H9 (cell line): ENCODE measurements at regions not wholly inside any gene's neighbourhood (a gene's known extent, or its start where the extent isn't known, plus 50 kb on each side); places are given as distances from the start of the nearest gene placed in this dataset.

Source experiments
- DNase-seq: peaks from one replicate; pipeline ENCODE4 v3.0.0-alpha.2; 2017
- H2AFZ ChIP-seq: one replicate; pipeline ENCODE4 v1.6.1; 2013; ENCODE audit warnings: mild to moderate bottlenecking, low read length, control low read depth, moderate library complexity
- H2AK5ac ChIP-seq: 2 replicates; pipeline ENCODE4 v1.6.1; 2013; ENCODE audit warnings: low read length, control low read depth, mixed read lengths; ENCODE audit not compliant: insufficient read length
- H2BK120ac ChIP-seq: one replicate; pipeline ENCODE4 v1.6.1; 2013; ENCODE audit warnings: low read depth, mild to moderate bottlenecking, low read length, control low read depth, inconsistent platforms; ENCODE audit not compliant: poor library complexity, severe bottlenecking
- H2BK12ac ChIP-seq: 2 replicates; pipeline ENCODE4 v1.6.1; 2013; ENCODE audit warnings: low read length, control low read depth, mixed read lengths, low read depth; ENCODE audit not compliant: insufficient read length
- H2BK15ac ChIP-seq: 2 replicates; pipeline ENCODE4 v1.6.1; 2013; ENCODE audit warnings: low read depth, low read length, control low read depth
- H2BK20ac ChIP-seq: one replicate; pipeline ENCODE4 v1.6.1; 2013; ENCODE audit warnings: low read depth, mild to moderate bottlenecking, low read length, control low read depth, inconsistent platforms; ENCODE audit not compliant: poor library complexity, severe bottlenecking
- H2BK5ac ChIP-seq: 2 replicates; pipeline ENCODE4 v1.6.1; 2013; ENCODE audit warnings: low read length, control low read depth, mixed read lengths; ENCODE audit not compliant: insufficient read length
- H3K14ac ChIP-seq: 2 replicates; pipeline ENCODE4 v1.6.1; 2013; ENCODE audit warnings: low read length, control low read depth; ENCODE audit not compliant: insufficient read depth
- H3K18ac ChIP-seq: 2 replicates; pipeline ENCODE4 v1.6.1; 2013; ENCODE audit warnings: low read depth, mild to moderate bottlenecking, mixed read lengths, low read length, control low read depth; ENCODE audit not compliant: insufficient read length
- H3K23ac ChIP-seq: 2 replicates; pipeline ENCODE4 v1.6.1; 2013; ENCODE audit warnings: low read length, control low read depth, mixed read lengths, low read depth; ENCODE audit not compliant: insufficient read length
- H3K23me2 ChIP-seq: 2 replicates; pipeline ENCODE4 v1.6.1; 2013; ENCODE audit warnings: low read depth, mild to moderate bottlenecking, mixed read lengths, low read length, control low read depth; ENCODE audit not compliant: insufficient read length, poor library complexity, severe bottlenecking
- H3K27ac ChIP-seq: 2 replicates; pipeline ENCODE4 v1.5.1; 2013; ENCODE audit warnings: low read length, control low read depth, mixed read lengths, low read depth; ENCODE audit not compliant: insufficient read length
- H3K27me3 ChIP-seq: 2 replicates; pipeline ENCODE4 v1.6.1; 2013; ENCODE audit warnings: low read length, control low read depth, inconsistent platforms; ENCODE audit not compliant: insufficient read depth
- H3K4ac ChIP-seq: 2 replicates; pipeline ENCODE4 v1.6.1; 2013; ENCODE audit warnings: low read depth, mild to moderate bottlenecking, control low read depth, inconsistent platforms, low read length, moderate library complexity
- H3K4me1 ChIP-seq: 2 replicates; pipeline ENCODE4 v1.6.1; 2013; ENCODE audit warnings: low read length, control low read depth, inconsistent platforms; ENCODE audit not compliant: insufficient read depth
- H3K4me2 ChIP-seq: 2 replicates; pipeline ENCODE4 v1.6.1; 2013; ENCODE audit warnings: low read length, control low read depth, mixed read lengths; ENCODE audit not compliant: insufficient read length, insufficient read depth
- H3K56ac ChIP-seq: 2 replicates; pipeline ENCODE4 v1.6.1; 2013; ENCODE audit warnings: low read depth, mild to moderate bottlenecking, mixed read lengths, low read length, control low read depth; ENCODE audit not compliant: insufficient read length
- H3K79me1 ChIP-seq: 2 replicates; pipeline ENCODE4 v1.6.1; 2013; ENCODE audit warnings: low read depth, mild to moderate bottlenecking, moderate library complexity, low read length, control low read depth, inconsistent platforms; ENCODE audit not compliant: insufficient read depth, poor library complexity, severe bottlenecking
- H3K79me2 ChIP-seq: 2 replicates; pipeline ENCODE4 v1.6.1; 2013; ENCODE audit warnings: low read length, control low read depth, inconsistent platforms; ENCODE audit not compliant: insufficient read depth
- H3K9ac ChIP-seq: 2 replicates; pipeline ENCODE4 v1.6.1; 2013; ENCODE audit warnings: low read length, control low read depth, mixed read lengths; ENCODE audit not compliant: insufficient read length; ENCODE audit errors: extremely low read depth
- H3K9me3 ChIP-seq: one replicate; pipeline ENCODE4 v1.6.1; 2013; ENCODE audit warnings: low read depth, low read length, inconsistent platforms; ENCODE audit not compliant: control insufficient read depth
- H3T11ph ChIP-seq: one replicate; pipeline ENCODE4 v1.6.1; 2013; ENCODE audit warnings: mild to moderate bottlenecking, low read length, control low read depth, inconsistent platforms
- H4K20me1 ChIP-seq: one replicate; pipeline ENCODE4 v1.6.1; 2013; ENCODE audit not compliant: control insufficient read depth, insufficient read length, insufficient read depth
- H4K5ac ChIP-seq: 2 replicates; pipeline ENCODE4 v1.6.1; 2013; ENCODE audit warnings: low read depth, mild to moderate bottlenecking, mixed read lengths, low read length, control low read depth; ENCODE audit not compliant: insufficient read length
- H4K8ac ChIP-seq: replicated peaks from 2 replicates; pipeline ENCODE4 v1.6.1; 2013; ENCODE audit warnings: low read length, control low read depth, mixed read lengths, low read depth; ENCODE audit not compliant: insufficient read length
- H4K91ac ChIP-seq: 2 replicates; pipeline ENCODE4 v1.6.1; 2013; ENCODE audit warnings: low read depth, mild to moderate bottlenecking, moderate library complexity, mixed read lengths, low read length, control low read depth; ENCODE audit not compliant: insufficient read length
- H3K27ac Mint-ChIP-seq, 3 experiments: 2 replicates in 2 of 3; 3 replicates in 1 of 3; pipeline ENCODE4 v1.8.0; 2020 to 2021; ENCODE audit warnings: mixed read lengths in 3 of 3, mild to moderate bottlenecking in 1 of 3, moderate library complexity in 1 of 3
- H3K27me3 Mint-ChIP-seq: 2 replicates; pipeline ENCODE4 v1.8.0; 2021; ENCODE audit warnings: low read depth, mild to moderate bottlenecking, moderate library complexity, mixed read lengths
- H3K36me3 Mint-ChIP-seq, 3 experiments: 2 replicates in 2 of 3; 3 replicates in 1 of 3; pipeline ENCODE4 v1.8.0; 2020 to 2021; ENCODE audit warnings: low read depth in 3 of 3, mixed read lengths in 3 of 3; ENCODE audit not compliant: insufficient read depth in 1 of 3
- H3K4me1 Mint-ChIP-seq, 2 experiments: 2 replicates each; pipeline ENCODE4 v1.8.0; 2020; ENCODE audit warnings: mixed read lengths in 2 of 2
- H3K4me3 Mint-ChIP-seq, 2 experiments: 2 replicates in 1 of 2; 3 replicates in 1 of 2; pipeline ENCODE4 v1.8.0; 2020 to 2021; ENCODE audit warnings: mild to moderate bottlenecking in 2 of 2, mixed read lengths in 2 of 2, moderate library complexity in 1 of 2
- H3K9me3 Mint-ChIP-seq, 2 experiments: 2 replicates in 1 of 2; 3 replicates in 1 of 2; pipeline ENCODE4 v1.8.0; 2020; ENCODE audit warnings: mild to moderate bottlenecking in 2 of 2, mixed read lengths in 2 of 2, moderate library complexity in 1 of 2
- WGBS: extraction: QIAGEN DNeasy Blood & Tissue Kit; methylation state at CpG from one replicate; pipeline ENCODE4 v1.1.7; 2013; ENCODE audit warnings: missing lambda C conversion rate, low lambda C conversion rate, mixed read lengths; ENCODE audit not compliant: insufficient read length; ENCODE audit errors: extremely low coverage; 5-methylcytosine and 5-hydroxymethylcytosine counted together
- TF ChIP-seq, protein P1 (sequence below): fragments of 200-600 bp; sonication (generic); conservative IDR thresholded peaks from 3 replicates; pipeline ENCODE4 v1.8.0; 2021; ENCODE audit warnings: antibody characterized with exemption, mild to moderate bottlenecking

DNA sequence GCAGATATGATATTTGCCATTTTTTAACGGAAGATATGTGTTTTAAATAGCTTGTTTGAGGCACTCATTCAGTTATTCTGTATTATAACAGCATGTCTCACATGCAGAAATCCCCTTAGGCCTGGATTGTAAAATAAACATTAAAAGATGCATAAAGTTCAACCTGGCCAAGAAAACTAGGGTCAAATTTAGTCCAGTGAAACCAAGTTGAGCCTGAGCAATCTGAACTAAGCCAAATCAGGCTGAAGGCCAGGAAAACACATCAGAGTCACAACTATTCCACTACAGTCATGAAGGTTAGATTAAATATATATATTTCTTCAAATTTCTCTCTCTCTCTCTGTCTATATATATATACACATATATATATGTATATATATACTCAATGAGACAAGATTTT lies 504.8 kb downstream of the SLITRK1 start:
- H3K18ac ChIP-seq: no peak overlapping the region
- H3K9me3 ChIP-seq: no peaks in the 10 kb centered on the region
- H2AK5ac ChIP-seq: no peak overlapping the region
- Mint-ChIP-seq H3K4me1 (no peaks in the 10 kb centered on the region), H3K27me3 (no peaks in the 10 kb centered on the region; the same call in 1 of the 2 replicates), H3K4me3 (no peak overlapping the region), H3K9me3 (peaks cover 3 to 8% of the 10 kb centered on the region in 2 experiments; a peak in 3 of 5 replicates), H3K36me3 (peaks cover 0 to 4% (median 0%) of the 10 kb centered on the region in 3 experiments; a peak in 1 of 7 replicates), H3K27ac (no peak overlapping the region)
- no peak overlapping the region for H4K5ac ChIP-seq
- no peak overlapping the region for H4K8ac ChIP-seq
- H3K4me1 ChIP-seq: no peaks in the 10 kb centered on the region
- H3K23me2 ChIP-seq: no peaks in the 10 kb centered on the region
- no peak overlapping the region for H2BK12ac ChIP-seq
- no peak overlapping the region for H3K23ac ChIP-seq
- H2BK20ac ChIP-seq: no peak overlapping the region
- no peak for DNase-seq
- H3K27ac ChIP-seq: no peak overlapping the region
- no peak overlapping the region for H2AFZ ChIP-seq
- no peak overlapping the region for H3K9ac ChIP-seq
- no peaks in the 10 kb centered on the region for H4K20me1 ChIP-seq
- no peak overlapping the region for H3K14ac ChIP-seq
- no peak overlapping the region for H4K91ac ChIP-seq
- H3K27me3 ChIP-seq: no peaks in the 10 kb centered on the region
- H3T11ph ChIP-seq: no peak overlapping the region
- H3K4me2 ChIP-seq: no peak overlapping the region
- H2BK15ac ChIP-seq: no peak overlapping the region
- no peak overlapping the region for H3K56ac ChIP-seq
- no peak overlapping the region for H3K4ac ChIP-seq
- no CpG with 5 or more reads among the region's 1 CpG for WGBS
- no peak overlapping the region for H2BK5ac ChIP-seq
- H3K79me1 ChIP-seq: no peaks in the 10 kb centered on the region
- H2BK120ac ChIP-seq: no peak overlapping the region
- H3K79me2 ChIP-seq: no peaks in the 10 kb centered on the region
- TF ChIP-seq, protein P1, sequence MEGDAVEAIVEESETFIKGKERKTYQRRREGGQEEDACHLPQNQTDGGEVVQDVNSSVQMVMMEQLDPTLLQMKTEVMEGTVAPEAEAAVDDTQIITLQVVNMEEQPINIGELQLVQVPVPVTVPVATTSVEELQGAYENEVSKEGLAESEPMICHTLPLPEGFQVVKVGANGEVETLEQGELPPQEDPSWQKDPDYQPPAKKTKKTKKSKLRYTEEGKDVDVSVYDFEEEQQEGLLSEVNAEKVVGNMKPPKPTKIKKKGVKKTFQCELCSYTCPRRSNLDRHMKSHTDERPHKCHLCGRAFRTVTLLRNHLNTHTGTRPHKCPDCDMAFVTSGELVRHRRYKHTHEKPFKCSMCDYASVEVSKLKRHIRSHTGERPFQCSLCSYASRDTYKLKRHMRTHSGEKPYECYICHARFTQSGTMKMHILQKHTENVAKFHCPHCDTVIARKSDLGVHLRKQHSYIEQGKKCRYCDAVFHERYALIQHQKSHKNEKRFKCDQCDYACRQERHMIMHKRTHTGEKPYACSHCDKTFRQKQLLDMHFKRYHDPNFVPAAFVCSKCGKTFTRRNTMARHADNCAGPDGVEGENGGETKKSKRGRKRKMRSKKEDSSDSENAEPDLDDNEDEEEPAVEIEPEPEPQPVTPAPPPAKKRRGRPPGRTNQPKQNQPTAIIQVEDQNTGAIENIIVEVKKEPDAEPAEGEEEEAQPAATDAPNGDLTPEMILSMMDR: no peak
